ENCODE measurements at regions not wholly inside any gene's neighbourhood (a gene's known extent, or its start where the extent isn't known, plus 50 kb on each side); places are given as distances from the start of the nearest gene placed in this dataset.

DNA sequence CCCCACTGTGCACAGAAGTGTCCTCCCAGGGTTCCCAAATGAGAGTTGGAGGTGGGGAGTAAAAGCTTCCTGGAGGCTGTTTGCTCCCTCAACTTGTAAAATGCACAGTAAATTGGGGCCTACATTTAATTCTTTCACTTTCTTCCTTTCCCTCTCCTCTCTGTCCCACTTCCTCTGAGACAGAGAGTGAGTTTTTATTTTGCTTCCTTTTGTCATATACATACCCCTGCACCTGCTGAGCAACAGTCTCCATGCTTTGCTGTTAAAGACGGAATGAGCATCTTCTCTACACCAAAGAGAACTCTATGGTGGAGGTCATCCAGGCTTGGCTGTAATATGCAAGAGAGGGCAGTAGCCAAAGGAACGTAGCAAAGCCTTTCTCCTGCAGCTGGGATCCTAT lies 79.3 kb upstream of the VAV3 start:
- POLR2A ChIA-PET, result no interaction called here
- ATAC-seq, result no peak

DNA sequence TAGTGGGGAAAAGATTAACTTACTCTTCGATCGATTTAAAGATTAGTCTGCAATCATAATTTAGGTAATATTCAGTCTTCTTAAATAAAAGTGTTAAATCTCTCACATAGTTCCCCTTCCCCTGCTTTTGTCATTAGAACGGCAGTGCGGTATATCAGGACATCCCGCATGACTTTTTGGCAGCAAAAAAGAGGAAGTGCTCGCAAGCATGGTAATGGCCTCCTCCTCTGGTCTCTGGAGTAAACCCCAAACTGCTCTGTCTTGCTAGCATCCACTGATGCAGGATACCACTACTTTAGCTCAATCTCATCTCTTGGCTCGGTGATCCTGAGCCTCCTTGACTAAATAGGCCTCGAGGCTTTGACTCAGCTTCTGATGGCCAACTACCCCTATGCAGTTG lies 78.7 kb upstream of the VAV3 start:
- DNase-seq (ENCODE audit: low spot score) (no peak), ATAC-seq (no peak)
- H3K4me3 Mint-ChIP-seq, result no peak overlapping the region
- TF ChIP-seq GRHL2 (CRISPR knock-in tag; IDR thresholded peaks at IDR 0.05; ENCODE audit: insufficient replicate concordance, severe bottlenecking) (no peak), EMX1 (CRISPR knock-in tag; IDR thresholded peaks at IDR 0.05) (no peak), NFATC4 (CRISPR knock-in tag; IDR thresholded peaks at IDR 0.05) (no peak), ZNF396 (CRISPR knock-in tag; IDR thresholded peaks at IDR 0.05; ENCODE audit: borderline replicate concordance) (no peak), ZBTB21 (CRISPR knock-in tag; IDR thresholded peaks at IDR 0.05; ENCODE audit: borderline replicate concordance) (no peak)
- TF ChIP-seq, protein P1, sequence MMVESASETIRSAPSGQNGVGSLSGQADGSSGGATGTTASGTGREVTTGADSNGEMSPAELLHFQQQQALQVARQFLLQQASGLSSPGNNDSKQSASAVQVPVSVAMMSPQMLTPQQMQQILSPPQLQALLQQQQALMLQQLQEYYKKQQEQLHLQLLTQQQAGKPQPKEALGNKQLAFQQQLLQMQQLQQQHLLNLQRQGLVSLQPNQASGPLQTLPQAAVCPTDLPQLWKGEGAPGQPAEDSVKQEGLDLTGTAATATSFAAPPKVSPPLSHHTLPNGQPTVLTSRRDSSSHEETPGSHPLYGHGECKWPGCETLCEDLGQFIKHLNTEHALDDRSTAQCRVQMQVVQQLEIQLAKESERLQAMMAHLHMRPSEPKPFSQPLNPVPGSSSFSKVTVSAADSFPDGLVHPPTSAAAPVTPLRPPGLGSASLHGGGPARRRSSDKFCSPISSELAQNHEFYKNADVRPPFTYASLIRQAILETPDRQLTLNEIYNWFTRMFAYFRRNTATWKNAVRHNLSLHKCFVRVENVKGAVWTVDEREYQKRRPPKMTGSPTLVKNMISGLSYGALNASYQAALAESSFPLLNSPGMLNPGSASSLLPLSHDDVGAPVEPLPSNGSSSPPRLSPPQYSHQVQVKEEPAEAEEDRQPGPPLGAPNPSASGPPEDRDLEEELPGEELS (CRISPR knock-in tag; IDR thresholded peaks at IDR 0.05), result no peak
- TF ChIP-seq, protein P2, sequence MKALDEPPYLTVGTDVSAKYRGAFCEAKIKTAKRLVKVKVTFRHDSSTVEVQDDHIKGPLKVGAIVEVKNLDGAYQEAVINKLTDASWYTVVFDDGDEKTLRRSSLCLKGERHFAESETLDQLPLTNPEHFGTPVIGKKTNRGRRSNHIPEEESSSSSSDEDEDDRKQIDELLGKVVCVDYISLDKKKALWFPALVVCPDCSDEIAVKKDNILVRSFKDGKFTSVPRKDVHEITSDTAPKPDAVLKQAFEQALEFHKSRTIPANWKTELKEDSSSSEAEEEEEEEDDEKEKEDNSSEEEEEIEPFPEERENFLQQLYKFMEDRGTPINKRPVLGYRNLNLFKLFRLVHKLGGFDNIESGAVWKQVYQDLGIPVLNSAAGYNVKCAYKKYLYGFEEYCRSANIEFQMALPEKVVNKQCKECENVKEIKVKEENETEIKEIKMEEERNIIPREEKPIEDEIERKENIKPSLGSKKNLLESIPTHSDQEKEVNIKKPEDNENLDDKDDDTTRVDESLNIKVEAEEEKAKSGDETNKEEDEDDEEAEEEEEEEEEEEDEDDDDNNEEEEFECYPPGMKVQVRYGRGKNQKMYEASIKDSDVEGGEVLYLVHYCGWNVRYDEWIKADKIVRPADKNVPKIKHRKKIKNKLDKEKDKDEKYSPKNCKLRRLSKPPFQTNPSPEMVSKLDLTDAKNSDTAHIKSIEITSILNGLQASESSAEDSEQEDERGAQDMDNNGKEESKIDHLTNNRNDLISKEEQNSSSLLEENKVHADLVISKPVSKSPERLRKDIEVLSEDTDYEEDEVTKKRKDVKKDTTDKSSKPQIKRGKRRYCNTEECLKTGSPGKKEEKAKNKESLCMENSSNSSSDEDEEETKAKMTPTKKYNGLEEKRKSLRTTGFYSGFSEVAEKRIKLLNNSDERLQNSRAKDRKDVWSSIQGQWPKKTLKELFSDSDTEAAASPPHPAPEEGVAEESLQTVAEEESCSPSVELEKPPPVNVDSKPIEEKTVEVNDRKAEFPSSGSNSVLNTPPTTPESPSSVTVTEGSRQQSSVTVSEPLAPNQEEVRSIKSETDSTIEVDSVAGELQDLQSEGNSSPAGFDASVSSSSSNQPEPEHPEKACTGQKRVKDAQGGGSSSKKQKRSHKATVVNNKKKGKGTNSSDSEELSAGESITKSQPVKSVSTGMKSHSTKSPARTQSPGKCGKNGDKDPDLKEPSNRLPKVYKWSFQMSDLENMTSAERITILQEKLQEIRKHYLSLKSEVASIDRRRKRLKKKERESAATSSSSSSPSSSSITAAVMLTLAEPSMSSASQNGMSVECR (CRISPR knock-in tag; IDR thresholded peaks at IDR 0.05; ENCODE audit: borderline replicate concordance), result no peak
- TF ChIP-seq, protein P3, sequence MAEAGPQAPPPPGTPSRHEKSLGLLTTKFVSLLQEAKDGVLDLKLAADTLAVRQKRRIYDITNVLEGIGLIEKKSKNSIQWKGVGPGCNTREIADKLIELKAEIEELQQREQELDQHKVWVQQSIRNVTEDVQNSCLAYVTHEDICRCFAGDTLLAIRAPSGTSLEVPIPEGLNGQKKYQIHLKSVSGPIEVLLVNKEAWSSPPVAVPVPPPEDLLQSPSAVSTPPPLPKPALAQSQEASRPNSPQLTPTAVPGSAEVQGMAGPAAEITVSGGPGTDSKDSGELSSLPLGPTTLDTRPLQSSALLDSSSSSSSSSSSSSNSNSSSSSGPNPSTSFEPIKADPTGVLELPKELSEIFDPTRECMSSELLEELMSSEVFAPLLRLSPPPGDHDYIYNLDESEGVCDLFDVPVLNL (CRISPR knock-in tag; IDR thresholded peaks at IDR 0.05; ENCODE audit: borderline replicate concordance, low read depth), result no peak
- TF ChIP-seq, protein P4, sequence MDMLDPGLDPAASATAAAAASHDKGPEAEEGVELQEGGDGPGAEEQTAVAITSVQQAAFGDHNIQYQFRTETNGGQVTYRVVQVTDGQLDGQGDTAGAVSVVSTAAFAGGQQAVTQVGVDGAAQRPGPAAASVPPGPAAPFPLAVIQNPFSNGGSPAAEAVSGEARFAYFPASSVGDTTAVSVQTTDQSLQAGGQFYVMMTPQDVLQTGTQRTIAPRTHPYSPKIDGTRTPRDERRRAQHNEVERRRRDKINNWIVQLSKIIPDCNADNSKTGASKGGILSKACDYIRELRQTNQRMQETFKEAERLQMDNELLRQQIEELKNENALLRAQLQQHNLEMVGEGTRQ (CRISPR knock-in tag; IDR thresholded peaks at IDR 0.05), result no peak
- POLR2A ChIA-PET, result no interaction called here
- H3K27me3 Mint-ChIP-seq (ENCODE audit: low read depth), result no peaks in the 10 kb centered on the region
- H3K27ac Mint-ChIP-seq, result no peak overlapping the region
- H3K4me1 Mint-ChIP-seq, result peaks cover 13% of the 10 kb centered on the region
- CTCF ChIA-PET, result no interaction called here
- H3K36me3 Mint-ChIP-seq, result peaks cover 3% of the 10 kb centered on the region; the same call in 1 of the 2 replicates
- peaks cover 5% of the 10 kb centered on the region for H3K9me3 Mint-ChIP-seq

More for the DNA sequence above, 79.3 kb upstream of the VAV3 start:
- Mint-ChIP-seq H3K4me3 (no peak overlapping the region), H3K36me3 (peaks cover 3% of the 10 kb centered on the region; the same call in 1 of the 2 replicates), H3K27me3 (ENCODE audit: low read depth) (no peaks in the 10 kb centered on the region), H3K4me1 (peaks cover 13% of the 10 kb centered on the region), H3K27ac (no peak overlapping the region), H3K9me3 (peaks cover 8% of the 10 kb centered on the region)
- CTCF ChIA-PET, result no interaction called here
- TF ChIP-seq, protein P5, sequence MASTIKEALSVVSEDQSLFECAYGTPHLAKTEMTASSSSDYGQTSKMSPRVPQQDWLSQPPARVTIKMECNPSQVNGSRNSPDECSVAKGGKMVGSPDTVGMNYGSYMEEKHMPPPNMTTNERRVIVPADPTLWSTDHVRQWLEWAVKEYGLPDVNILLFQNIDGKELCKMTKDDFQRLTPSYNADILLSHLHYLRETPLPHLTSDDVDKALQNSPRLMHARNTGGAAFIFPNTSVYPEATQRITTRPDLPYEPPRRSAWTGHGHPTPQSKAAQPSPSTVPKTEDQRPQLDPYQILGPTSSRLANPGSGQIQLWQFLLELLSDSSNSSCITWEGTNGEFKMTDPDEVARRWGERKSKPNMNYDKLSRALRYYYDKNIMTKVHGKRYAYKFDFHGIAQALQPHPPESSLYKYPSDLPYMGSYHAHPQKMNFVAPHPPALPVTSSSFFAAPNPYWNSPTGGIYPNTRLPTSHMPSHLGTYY (CRISPR knock-in tag; IDR thresholded peaks at IDR 0.05), result no peak
- TF ChIP-seq, protein P6, sequence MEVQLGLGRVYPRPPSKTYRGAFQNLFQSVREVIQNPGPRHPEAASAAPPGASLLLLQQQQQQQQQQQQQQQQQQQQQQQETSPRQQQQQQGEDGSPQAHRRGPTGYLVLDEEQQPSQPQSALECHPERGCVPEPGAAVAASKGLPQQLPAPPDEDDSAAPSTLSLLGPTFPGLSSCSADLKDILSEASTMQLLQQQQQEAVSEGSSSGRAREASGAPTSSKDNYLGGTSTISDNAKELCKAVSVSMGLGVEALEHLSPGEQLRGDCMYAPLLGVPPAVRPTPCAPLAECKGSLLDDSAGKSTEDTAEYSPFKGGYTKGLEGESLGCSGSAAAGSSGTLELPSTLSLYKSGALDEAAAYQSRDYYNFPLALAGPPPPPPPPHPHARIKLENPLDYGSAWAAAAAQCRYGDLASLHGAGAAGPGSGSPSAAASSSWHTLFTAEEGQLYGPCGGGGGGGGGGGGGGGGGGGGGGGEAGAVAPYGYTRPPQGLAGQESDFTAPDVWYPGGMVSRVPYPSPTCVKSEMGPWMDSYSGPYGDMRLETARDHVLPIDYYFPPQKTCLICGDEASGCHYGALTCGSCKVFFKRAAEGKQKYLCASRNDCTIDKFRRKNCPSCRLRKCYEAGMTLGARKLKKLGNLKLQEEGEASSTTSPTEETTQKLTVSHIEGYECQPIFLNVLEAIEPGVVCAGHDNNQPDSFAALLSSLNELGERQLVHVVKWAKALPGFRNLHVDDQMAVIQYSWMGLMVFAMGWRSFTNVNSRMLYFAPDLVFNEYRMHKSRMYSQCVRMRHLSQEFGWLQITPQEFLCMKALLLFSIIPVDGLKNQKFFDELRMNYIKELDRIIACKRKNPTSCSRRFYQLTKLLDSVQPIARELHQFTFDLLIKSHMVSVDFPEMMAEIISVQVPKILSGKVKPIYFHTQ (CRISPR knock-in tag; IDR thresholded peaks at IDR 0.05), result no peak
- no peak for DNase-seq (ENCODE audit: low spot score)
